ENCODE measurements at regions not wholly inside any gene's neighbourhood (a gene's known extent, or its start where the extent isn't known, plus 50 kb on each side); places are given as distances from the start of the nearest gene placed in this dataset.

- no peak for DNase-seq (ENCODE audit: low read depth in 6 of 9, low spot score in 9 of 9)
These were observed 167.2 kb upstream of the GSC start for GRCh38 chr14:94936901-94937685.

DNA sequence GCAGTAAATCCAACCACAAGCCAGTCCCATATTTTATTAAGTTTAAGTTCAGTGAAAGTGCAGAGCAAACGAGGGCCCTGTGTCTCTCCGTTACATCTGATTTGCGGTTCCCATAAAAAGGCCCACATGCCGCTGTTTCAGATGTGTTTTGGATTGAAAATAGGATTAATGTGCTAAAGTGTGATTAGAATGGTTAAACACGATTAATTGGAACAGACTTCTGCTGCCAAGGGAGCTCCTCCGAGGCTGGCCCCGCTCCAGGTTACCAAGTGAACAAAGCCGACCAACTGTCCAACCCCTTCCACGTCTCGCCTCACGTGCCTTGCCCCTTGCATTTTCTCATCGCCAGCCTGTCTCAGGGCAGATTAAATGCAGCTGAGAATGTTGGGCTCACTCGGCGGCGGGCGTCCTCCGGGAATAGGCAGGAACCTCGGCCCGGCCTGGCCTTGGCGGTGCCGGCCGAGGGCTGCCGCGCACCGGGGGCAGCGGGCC, 166.5 kb upstream of the GSC start:
- DNase-seq (ENCODE audit: low read depth in 6 of 9, low spot score in 9 of 9): no peak
- H3K27me3 ChIP-seq (ENCODE audit: control insufficient read depth in 2 of 2, insufficient read depth in 1 of 2, low read length in 1 of 2): peaks cover 0 to 2% of the 10 kb centered on the region in 2 donors
- no peaks in the 10 kb centered on the region for H3K9me3 ChIP-seq (ENCODE audit: control insufficient read depth in 2 of 2, insufficient read depth in 1 of 2, low read length in 1 of 2)
- H3K36me3 ChIP-seq (ENCODE audit: control insufficient read depth in 2 of 2, insufficient read depth in 2 of 2, low read length in 1 of 2): no peaks in the 10 kb centered on the region
- no peak overlapping the region for H3K4me3 ChIP-seq (ENCODE audit: low read length in 2 of 2)
- 92% methylated on average over 26 of the region's 26 CpGs for WGBS
- H3K4me1 ChIP-seq (ENCODE audit: control insufficient read depth in 2 of 2, insufficient read depth in 2 of 2, low read length in 2 of 2): no peaks in the 10 kb centered on the region
- H3K27ac ChIP-seq (ENCODE audit: low read depth in 1 of 2, low read length in 1 of 2): no peak overlapping the region

More at GRCh38 chr14:94936901-94937685, 167.2 kb upstream of the GSC start:
- WGBS: 80% methylated on average over 24 of the region's 24 CpGs
- no peaks in the 10 kb centered on the region for H3K36me3 ChIP-seq (ENCODE audit: control insufficient read depth in 2 of 2, insufficient read depth in 2 of 2, low read length in 1 of 2)
- H3K4me3 ChIP-seq (ENCODE audit: low read length in 2 of 2): no peak overlapping the region
- peaks cover 0 to 2% of the 10 kb centered on the region in 2 donors for H3K27me3 ChIP-seq (ENCODE audit: control insufficient read depth in 2 of 2, insufficient read depth in 1 of 2, low read length in 1 of 2)
- H3K4me1 ChIP-seq (ENCODE audit: control insufficient read depth in 2 of 2, insufficient read depth in 2 of 2, low read length in 2 of 2): no peaks in the 10 kb centered on the region
- no peaks in the 10 kb centered on the region for H3K9me3 ChIP-seq (ENCODE audit: control insufficient read depth in 2 of 2, insufficient read depth in 1 of 2, low read length in 1 of 2)
- no peak overlapping the region for H3K27ac ChIP-seq (ENCODE audit: low read depth in 1 of 2, low read length in 1 of 2)

DNA sequence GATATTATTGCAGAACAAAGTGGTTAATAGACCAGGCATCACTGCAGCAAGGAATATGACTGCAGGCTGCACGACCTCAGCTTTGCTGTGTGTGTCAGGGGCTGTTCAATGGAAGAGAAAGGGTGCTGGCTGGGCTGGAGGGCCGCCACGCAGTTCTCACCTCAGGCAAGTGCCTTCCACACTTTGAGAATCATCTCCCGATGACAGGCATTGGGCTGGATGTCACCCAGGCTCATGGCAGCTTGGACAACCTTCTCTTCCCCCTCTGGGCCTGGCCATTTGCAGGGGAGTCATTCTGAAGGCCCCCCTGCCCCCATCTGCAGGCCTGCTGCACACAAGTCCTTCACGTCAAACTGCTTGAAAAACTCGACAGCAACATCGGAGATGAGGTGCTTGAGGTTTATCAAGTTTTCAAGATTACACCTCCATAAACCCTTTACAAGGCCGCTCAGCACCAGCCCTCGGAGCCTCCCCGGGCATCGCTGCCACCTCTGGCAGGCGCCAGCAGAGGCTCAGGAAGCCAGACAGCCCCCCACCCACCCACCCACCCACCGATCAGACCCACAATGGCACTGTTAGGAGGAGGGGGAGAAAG, 165.9 kb upstream of the GSC start:
- no peaks in the 10 kb centered on the region for H3K4me1 ChIP-seq (ENCODE audit: control insufficient read depth in 2 of 2, insufficient read depth in 2 of 2, low read length in 2 of 2)
- H3K27me3 ChIP-seq (ENCODE audit: control insufficient read depth in 2 of 2, insufficient read depth in 1 of 2, low read length in 1 of 2): peaks cover 0 to 2% of the 10 kb centered on the region in 2 donors
- H3K36me3 ChIP-seq (ENCODE audit: control insufficient read depth in 2 of 2, insufficient read depth in 2 of 2, low read length in 1 of 2): no peaks in the 10 kb centered on the region
- no peak overlapping the region for H3K4me3 ChIP-seq (ENCODE audit: low read length in 2 of 2)
- 81% methylated on average over 13 of the region's 13 CpGs for WGBS
- no peak for DNase-seq (ENCODE audit: low read depth in 6 of 9, low spot score in 9 of 9)
- no peaks in the 10 kb centered on the region for H3K9me3 ChIP-seq (ENCODE audit: control insufficient read depth in 2 of 2, insufficient read depth in 1 of 2, low read length in 1 of 2)
- no peak overlapping the region for H3K27ac ChIP-seq (ENCODE audit: low read depth in 1 of 2, low read length in 1 of 2)

DNA sequence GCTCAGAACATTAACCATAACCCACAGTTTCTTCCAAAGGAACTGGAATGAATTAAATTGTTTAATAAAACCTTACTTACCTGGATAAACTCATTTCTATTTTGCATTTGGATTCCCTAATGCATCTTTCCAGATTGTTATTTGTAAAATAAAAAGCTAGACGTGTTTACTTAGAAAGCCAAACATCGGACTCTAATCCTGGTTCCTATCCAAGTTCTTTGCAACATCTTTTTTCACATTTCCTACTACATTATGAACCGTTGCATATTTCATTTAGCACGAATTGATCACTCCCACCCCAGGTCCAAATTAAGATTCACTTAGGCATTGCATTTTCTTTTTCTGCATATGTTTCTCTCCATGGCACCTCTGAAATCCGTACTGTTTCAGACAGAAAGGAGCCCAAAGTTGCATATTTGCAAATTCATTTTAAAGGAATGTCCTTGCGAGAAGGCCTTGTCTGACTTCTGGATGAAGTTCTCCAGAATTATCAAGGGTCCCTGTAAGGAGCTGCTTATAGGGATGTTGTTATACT, 164.4 kb upstream of the GSC start:
- H3K36me3 ChIP-seq (ENCODE audit: control insufficient read depth in 2 of 2, insufficient read depth in 2 of 2, low read length in 1 of 2): no peaks in the 10 kb centered on the region
- no peaks in the 10 kb centered on the region for H3K9me3 ChIP-seq (ENCODE audit: control insufficient read depth in 2 of 2, insufficient read depth in 1 of 2, low read length in 1 of 2)
- no peaks in the 10 kb centered on the region for H3K4me1 ChIP-seq (ENCODE audit: control insufficient read depth in 2 of 2, insufficient read depth in 2 of 2, low read length in 2 of 2)
- H3K27ac ChIP-seq (ENCODE audit: low read depth in 1 of 2, low read length in 1 of 2): no peak overlapping the region
- no peak overlapping the region for H3K4me3 ChIP-seq (ENCODE audit: low read length in 2 of 2)
- 93% methylated on average over 6 of the region's 6 CpGs for WGBS
- H3K27me3 ChIP-seq (ENCODE audit: control insufficient read depth in 2 of 2, insufficient read depth in 1 of 2, low read length in 1 of 2): peaks cover 0 to 2% of the 10 kb centered on the region in 2 donors
- DNase-seq (ENCODE audit: low read depth in 6 of 9, low spot score in 9 of 9): no peak

DNA sequence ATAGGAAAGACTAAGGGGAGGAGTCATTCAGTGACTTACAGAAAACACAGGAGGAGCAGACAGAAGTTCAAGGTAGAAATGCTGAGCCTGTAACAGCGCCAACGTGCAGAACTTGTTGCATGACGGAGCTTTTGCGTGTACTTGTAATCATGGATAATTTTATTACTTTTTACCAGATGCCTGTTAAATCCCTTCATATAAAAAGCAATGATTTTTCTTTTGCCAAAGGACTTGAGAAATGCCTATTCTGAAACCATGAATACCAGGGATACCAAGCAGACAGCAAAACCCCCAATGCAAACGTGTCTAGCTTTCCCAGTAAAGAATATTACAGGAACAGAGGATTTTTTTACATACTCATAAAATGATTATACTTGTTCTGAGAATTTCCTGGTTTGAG, 163.6 kb upstream of the GSC start:
- H3K27ac ChIP-seq (ENCODE audit: low read depth in 1 of 2, low read length in 1 of 2): no peak overlapping the region
- no peak overlapping the region for H3K4me3 ChIP-seq (ENCODE audit: low read length in 2 of 2)
- no peak for DNase-seq (ENCODE audit: low read depth in 6 of 9, low spot score in 9 of 9)
- H3K27me3 ChIP-seq (ENCODE audit: control insufficient read depth in 2 of 2, insufficient read depth in 1 of 2, low read length in 1 of 2): peaks cover 0 to 2% of the 10 kb centered on the region in 2 donors
- no peaks in the 10 kb centered on the region for H3K4me1 ChIP-seq (ENCODE audit: control insufficient read depth in 2 of 2, insufficient read depth in 2 of 2, low read length in 2 of 2)
- H3K36me3 ChIP-seq (ENCODE audit: control insufficient read depth in 2 of 2, insufficient read depth in 2 of 2, low read length in 1 of 2): no peaks in the 10 kb centered on the region
- 90% methylated on average over 5 of the region's 5 CpGs for WGBS
- no peaks in the 10 kb centered on the region for H3K9me3 ChIP-seq (ENCODE audit: control insufficient read depth in 2 of 2, insufficient read depth in 1 of 2, low read length in 1 of 2)

- Histone ChIP-seq H3K36me3 (ENCODE audit: control insufficient read depth in 2 of 2, insufficient read depth in 2 of 2, low read length in 1 of 2) (no peaks in the 10 kb centered on the region), H3K4me1 (ENCODE audit: control insufficient read depth in 2 of 2, insufficient read depth in 2 of 2, low read length in 2 of 2) (no peaks in the 10 kb centered on the region), H3K27ac (ENCODE audit: low read depth in 1 of 2, low read length in 1 of 2) (no peak overlapping the region), H3K9me3 (ENCODE audit: control insufficient read depth in 2 of 2, insufficient read depth in 1 of 2, low read length in 1 of 2) (no peaks in the 10 kb centered on the region), H3K27me3 (ENCODE audit: control insufficient read depth in 2 of 2, insufficient read depth in 1 of 2, low read length in 1 of 2) (peaks cover 0 to 2% of the 10 kb centered on the region in 2 donors), H3K4me3 (ENCODE audit: low read length in 2 of 2) (no peak overlapping the region)
- no peak for DNase-seq (ENCODE audit: low read depth in 6 of 9, low spot score in 9 of 9)
- WGBS: 42% methylated on average over 7 of the region's 7 CpGs
These were observed 162.7 kb upstream of the GSC start for GRCh38 chr14:94932589-94932988.

- H3K4me3 ChIP-seq (ENCODE audit: low read length in 2 of 2): no peak overlapping the region
- peaks cover 0 to 5% of the 10 kb centered on the region in 2 donors for H3K9me3 ChIP-seq (ENCODE audit: control insufficient read depth in 2 of 2, insufficient read depth in 1 of 2, low read length in 1 of 2)
- H3K27me3 ChIP-seq (ENCODE audit: control insufficient read depth in 2 of 2, insufficient read depth in 1 of 2, low read length in 1 of 2): no peaks in the 10 kb centered on the region
- 98% methylated on average over 1 of the region's 1 CpG for WGBS
- no peaks in the 10 kb centered on the region for H3K4me1 ChIP-seq (ENCODE audit: control insufficient read depth in 2 of 2, insufficient read depth in 2 of 2, low read length in 2 of 2)
- DNase-seq (ENCODE audit: low read depth in 6 of 9, low spot score in 9 of 9): no peak
- H3K36me3 ChIP-seq (ENCODE audit: control insufficient read depth in 2 of 2, insufficient read depth in 2 of 2, low read length in 1 of 2): no peaks in the 10 kb centered on the region
- H3K27ac ChIP-seq (ENCODE audit: low read depth in 1 of 2, low read length in 1 of 2): no peak overlapping the region
These were observed 160.8 kb upstream of the GSC start for GRCh38 chr14:94930690-94931089.

GRCh38 chr14:94929354-94929753, 159.4 kb upstream of the GSC start:
- no peak for DNase-seq (ENCODE audit: low read depth in 6 of 9, low spot score in 9 of 9)
- no peaks in the 10 kb centered on the region for H3K4me1 ChIP-seq (ENCODE audit: control insufficient read depth in 2 of 2, insufficient read depth in 2 of 2, low read length in 2 of 2)
- no peaks in the 10 kb centered on the region for H3K36me3 ChIP-seq (ENCODE audit: control insufficient read depth in 2 of 2, insufficient read depth in 2 of 2, low read length in 1 of 2)
- H3K9me3 ChIP-seq (ENCODE audit: control insufficient read depth in 2 of 2, insufficient read depth in 1 of 2, low read length in 1 of 2): peaks cover 0 to 5% of the 10 kb centered on the region in 2 donors
- H3K27me3 ChIP-seq (ENCODE audit: control insufficient read depth in 2 of 2, insufficient read depth in 1 of 2, low read length in 1 of 2): no peaks in the 10 kb centered on the region
- 92% methylated on average over 3 of the region's 3 CpGs for WGBS
- H3K4me3 ChIP-seq (ENCODE audit: low read length in 2 of 2): no peak overlapping the region
- no peak overlapping the region for H3K27ac ChIP-seq (ENCODE audit: low read depth in 1 of 2, low read length in 1 of 2)

GRCh38 chr14:94926176-94926575, 156.3 kb upstream of the GSC start:
- Histone ChIP-seq H3K36me3 (ENCODE audit: control insufficient read depth in 2 of 2, insufficient read depth in 2 of 2, low read length in 1 of 2) (no peaks in the 10 kb centered on the region), H3K4me1 (ENCODE audit: control insufficient read depth in 2 of 2, insufficient read depth in 2 of 2, low read length in 2 of 2) (no peaks in the 10 kb centered on the region), H3K27ac (ENCODE audit: low read depth in 1 of 2, low read length in 1 of 2) (no peak overlapping the region), H3K4me3 (ENCODE audit: low read length in 2 of 2) (no peak overlapping the region), H3K27me3 (ENCODE audit: control insufficient read depth in 2 of 2, insufficient read depth in 1 of 2, low read length in 1 of 2) (no peaks in the 10 kb centered on the region), H3K9me3 (ENCODE audit: control insufficient read depth in 2 of 2, insufficient read depth in 1 of 2, low read length in 1 of 2) (peaks cover 0 to 5% of the 10 kb centered on the region in 2 donors)
- WGBS: 89% methylated on average over 10 of the region's 10 CpGs
- DNase-seq (ENCODE audit: low read depth in 6 of 9, low spot score in 9 of 9): no peak
